H1 (cell line): ENCODE measurements at regions not wholly inside any gene's neighbourhood (a gene's known extent, or its start where the extent isn't known, plus 50 kb on each side); places are given as distances from the start of the nearest gene placed in this dataset.

Source experiments
- CREB1 ChIP-seq: IDR thresholded peaks from 2 replicates; pipeline ENCODE4 v1.6.1; 2012; ENCODE audit warnings: inconsistent platforms
- CTCF ChIP-seq, 3 experiments: IDR thresholded peaks; 1 replicate in 2 of 3; 2 replicates in 1 of 3; pipeline versions ENCODE4 v1.5.1 to v1.6.1; 2011; ENCODE audit warnings: low read length in 3 of 3, mild to moderate bottlenecking in 3 of 3, inconsistent platforms in 2 of 3, low read depth in 1 of 3, moderate library complexity in 1 of 3; ENCODE audit not compliant: insufficient read depth in 1 of 3; ENCODE audit errors: control extremely low read depth in 1 of 3
- E2F6 ChIP-seq: IDR thresholded peaks from 2 replicates; pipeline ENCODE4 v1.6.1; 2012; ENCODE audit warnings: inconsistent platforms
- EP300 ChIP-seq, 2 experiments: IDR thresholded peaks; 1 replicate in 1 of 2; 2 replicates in 1 of 2; pipeline ENCODE4 v1.6.1; 2011 to 2012; ENCODE audit warnings: low read depth in 2 of 2, low read length in 2 of 2, mild to moderate bottlenecking in 2 of 2, borderline replicate concordance in 1 of 2, inconsistent platforms in 1 of 2, moderate library complexity in 1 of 2
- EZH2 ChIP-seq: fragments of 200-600 bp; sonication (generic); IDR thresholded peaks from 2 replicates; pipeline ENCODE4 v1.7.1; 2012; ENCODE audit warnings: low read depth, mild to moderate bottlenecking, moderate library complexity, low read length, inconsistent platforms; ENCODE audit not compliant: severe bottlenecking
- MAFK ChIP-seq: IDR thresholded peaks from 2 replicates; pipeline ENCODE4 v1.6.1; 2012; ENCODE audit warnings: low read depth, mild to moderate bottlenecking, improper control_type of control experiment, low read length
- POLR2A ChIP-seq, 2 experiments: IDR thresholded peaks; 1 replicate in 1 of 2; 2 replicates in 1 of 2; pipeline ENCODE4 v1.6.1; 2011; ENCODE audit warnings: low read depth in 2 of 2, low read length in 2 of 2, mild to moderate bottlenecking in 2 of 2; ENCODE audit errors: control extremely low read depth in 1 of 2
- SP2 ChIP-seq: IDR thresholded peaks from 2 replicates; pipeline ENCODE4 v1.6.1; 2012; ENCODE audit warnings: mild to moderate bottlenecking, low read length, inconsistent platforms
- YY1 ChIP-seq: IDR thresholded peaks from 2 replicates; pipeline ENCODE4 v1.6.1; 2011; ENCODE audit warnings: low read depth, mild to moderate bottlenecking, low read length

GRCh38 chr11:33445761-33446161 lies 188.6 kb downstream of the HIPK3 start:
- TF ChIP-seq CTCF (IDR thresholded peaks at IDR 0.05; ENCODE audit: control extremely low read depth in 1 of 3, insufficient read depth in 1 of 3, low read depth in 1 of 3, low read length in 3 of 3) = no peak
- no peak for TF ChIP-seq MAFK
- no peak for TF ChIP-seq YY1
- TF ChIP-seq EP300 (IDR thresholded peaks at IDR 0.05; ENCODE audit: borderline replicate concordance in 1 of 2, low read depth in 2 of 2, low read length in 2 of 2) = no peak
- no peak for TF ChIP-seq POLR2A (IDR thresholded peaks at IDR 0.05; ENCODE audit: control extremely low read depth in 1 of 2, low read depth in 2 of 2, low read length in 2 of 2)
- TF ChIP-seq CREB1 = no peak
- TF ChIP-seq SP2 = no peak
- TF ChIP-seq EZH2 = no peak
- no peak for TF ChIP-seq E2F6
